Heart left ventricle (tissue), 16 donors: ENCODE measurements at regions not wholly inside any gene's neighbourhood (a gene's known extent, or its start where the extent isn't known, plus 50 kb on each side); places are given as distances from the start of the nearest gene placed in this dataset.

ENCODE experiments used
- ATAC-seq, 4 donors: fragments of 200-7000 bp; cut with Tn5 transposase; one replicate each; pipeline ENCODE4 v1.9.1; 2020 to 2022; ENCODE audit warnings: moderate library complexity in 4 of 4, mild to moderate bottlenecking in 3 of 4, moderate number of reproducible peaks in 1 of 4
- DNase-seq, 5 donors: peaks; one replicate each; pipeline ENCODE4 v3.0.0-alpha.2; 2020
- H3K27ac ChIP-seq, 12 donors: fragments of 200-600 bp; sonication (generic) in 4 of 12; one replicate each; pipeline versions ENCODE4 v1.5.0 to v1.8.0; 2016 to 2022; ENCODE audit warnings: mild to moderate bottlenecking in 2 of 12
- H3K27me3 ChIP-seq, 9 donors: fragments of 200-600 bp; sonication (generic) in 2 of 9; one replicate each; pipeline versions ENCODE4 v1.5.1 to v1.8.0; 2016 to 2022; ENCODE audit warnings: mild to moderate bottlenecking in 3 of 9
- H3K36me3 ChIP-seq, 9 donors: fragments of 200-600 bp; sonication (generic) in 2 of 9; one replicate each; pipeline versions ENCODE4 v1.5.0 to v1.8.0; 2018 to 2022; ENCODE audit warnings: mild to moderate bottlenecking in 2 of 9
- H3K4me1 ChIP-seq, 12 donors: fragments of 200-600 bp; sonication (generic) in 4 of 12; one replicate each; pipeline versions ENCODE4 v1.5.0 to v1.8.0; 2016 to 2022; ENCODE audit warnings: mild to moderate bottlenecking in 3 of 12
- H3K4me3 ChIP-seq, 12 donors: fragments of 200-600 bp; sonication (generic) in 4 of 12; one replicate each; pipeline versions ENCODE4 v1.5.0 to v1.8.0; 2017 to 2022; ENCODE audit warnings: mild to moderate bottlenecking in 9 of 12, moderate library complexity in 4 of 12
- H3K9me3 ChIP-seq, 12 donors: fragments of 200-600 bp; sonication (generic) in 4 of 12; one replicate each; pipeline versions ENCODE4 v1.5.0 to v1.8.0; 2016 to 2022; ENCODE audit warnings: mild to moderate bottlenecking in 1 of 12
- POLR2A ChIP-seq, 2 donors: fragments of 450-650 bp; IDR thresholded peaks; one replicate each; pipeline ENCODE4 v1.6.1; 2017; ENCODE audit warnings: antibody characterized with exemption in 2 of 2, mild to moderate bottlenecking in 2 of 2, moderate library complexity in 2 of 2
- WGBS, 4 donors: extraction: QIAGEN DNeasy Blood & Tissue Kit in 2 of 4; methylation state at CpG; one replicate each; pipeline versions ENCODE4 v1.1.5 to v1.1.7; 2013 to 2018; 5-methylcytosine and 5-hydroxymethylcytosine counted together
- intact Hi-C, 10 donors: fragments of 100-400 bp; cut with DNase I; formaldehyde crosslinking; loops; one replicate each; pipeline versions ENCODE4 v1.11.1 to v1.14.2; 2022
- TF ChIP-seq, protein P1 (sequence below), 12 donors: fragments of 200-600 bp; sonication (generic) in 4 of 12; IDR thresholded peaks; one replicate each; pipeline versions ENCODE4 v1.5.0 to v1.8.0; 2018 to 2022; ENCODE audit warnings: antibody characterized with exemption in 12 of 12, mild to moderate bottlenecking in 5 of 12
- donor health status: ischemic (EF 13 %, LVEDD 7.1; RV severe dilation, severe dysfunction).
- donor health status: healthy with polysubstance abuse.
- donor health status: DM: no; HTN: yes; CAD: no.
- donor health status: DM: no; HTN: no; CAD: no.
- donor health status: ischemic (EF 25% LVEDD 6.9; RV normal size, moderate dysfunction).
- donor health status: ischemic (EF 25% LVEDD 5.7; RV mildly dilated, moderate dysfunction).
- donor health status: healthy.
- donor health status: DM: yes; HTN: yes; CAD: no.
- donor health status: ischemic (EF 35%, LVEDD 5.7; RV mildly dilated, moderate dysfunction).
- donor health status: nonischemic (EF 11% LVEDD 7.7; RV severe dilation, severe dysfunction).
- donor health status: DM: yes; HTN: yes; CAD: no.
- donor health status: PGD.
- donor health status: ischemic (EF 29% LVEDD 5.4; RV normal size, mild dysfunction).
- donor health status: nonischemic (EF 23%, LVEDD 6.1; RV moderate dilation, normal function).

GRCh38 chr6:114537977-114538376 is 195.2 kb upstream of the HS3ST5 start:
- Histone ChIP-seq H3K27me3 (no peaks in the 10 kb centered on the region), H3K9me3 (peaks cover 0 to 5% (median 0%) of the 10 kb centered on the region in 12 donors), H3K4me1 (no peaks in the 10 kb centered on the region), H3K36me3 (no peaks in the 10 kb centered on the region), H3K27ac (no peak overlapping the region), H3K4me3 (no peak overlapping the region)
- intact Hi-C loops = no loop called here
- WGBS, 4 donors = 81 to 86% (median 83%) methylated on average over 3 of the region's 3 CpGs
- no peak for TF ChIP-seq POLR2A (IDR thresholded peaks at IDR 0.05)
- TF ChIP-seq, protein P1, sequence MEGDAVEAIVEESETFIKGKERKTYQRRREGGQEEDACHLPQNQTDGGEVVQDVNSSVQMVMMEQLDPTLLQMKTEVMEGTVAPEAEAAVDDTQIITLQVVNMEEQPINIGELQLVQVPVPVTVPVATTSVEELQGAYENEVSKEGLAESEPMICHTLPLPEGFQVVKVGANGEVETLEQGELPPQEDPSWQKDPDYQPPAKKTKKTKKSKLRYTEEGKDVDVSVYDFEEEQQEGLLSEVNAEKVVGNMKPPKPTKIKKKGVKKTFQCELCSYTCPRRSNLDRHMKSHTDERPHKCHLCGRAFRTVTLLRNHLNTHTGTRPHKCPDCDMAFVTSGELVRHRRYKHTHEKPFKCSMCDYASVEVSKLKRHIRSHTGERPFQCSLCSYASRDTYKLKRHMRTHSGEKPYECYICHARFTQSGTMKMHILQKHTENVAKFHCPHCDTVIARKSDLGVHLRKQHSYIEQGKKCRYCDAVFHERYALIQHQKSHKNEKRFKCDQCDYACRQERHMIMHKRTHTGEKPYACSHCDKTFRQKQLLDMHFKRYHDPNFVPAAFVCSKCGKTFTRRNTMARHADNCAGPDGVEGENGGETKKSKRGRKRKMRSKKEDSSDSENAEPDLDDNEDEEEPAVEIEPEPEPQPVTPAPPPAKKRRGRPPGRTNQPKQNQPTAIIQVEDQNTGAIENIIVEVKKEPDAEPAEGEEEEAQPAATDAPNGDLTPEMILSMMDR (IDR thresholded peaks at IDR 0.05) = no peak
- ATAC-seq (no peak), DNase-seq (no peak)

- ATAC-seq (no peak), DNase-seq (no peak)
- Histone ChIP-seq H3K27ac (no peak overlapping the region), H3K36me3 (no peaks in the 10 kb centered on the region), H3K4me1 (no peaks in the 10 kb centered on the region), H3K4me3 (no peak overlapping the region), H3K27me3 (no peaks in the 10 kb centered on the region), H3K9me3 (peaks cover 0 to 1% (median 0%) of the 10 kb centered on the region in 12 donors)
- 80 to 91% (median 85%) methylated on average over 4 of the region's 4 CpGs for WGBS, 4 donors
- intact Hi-C loops = no loop called here
- TF ChIP-seq POLR2A (IDR thresholded peaks at IDR 0.05) = no peak
- TF ChIP-seq, protein P1 (IDR thresholded peaks at IDR 0.05) = no peak
Observed at GRCh38 chr6:114534813-114535212, 192.0 kb upstream of the HS3ST5 start.

DNA sequence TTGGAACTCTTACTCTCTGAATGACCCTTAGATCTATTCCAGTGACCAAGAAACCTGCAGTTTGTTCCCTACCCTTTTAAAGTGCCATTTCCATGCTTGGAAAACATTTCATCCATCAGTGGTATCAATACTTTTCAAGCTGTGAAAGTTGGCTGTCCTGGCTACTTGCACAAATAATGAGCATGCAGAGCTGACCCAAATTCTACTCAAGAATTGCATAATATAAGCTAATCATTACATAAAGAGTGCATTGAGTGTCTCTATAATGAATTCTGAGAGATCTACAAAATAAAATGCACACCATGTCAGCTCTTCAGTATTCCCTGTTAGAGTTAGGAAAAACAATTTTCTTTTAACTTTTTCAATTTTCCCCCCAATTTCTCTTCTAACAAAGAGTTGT is 181.3 kb upstream of the HS3ST5 start:
- Histone ChIP-seq H3K4me1 (no peaks in the 10 kb centered on the region), H3K27ac (no peak overlapping the region), H3K9me3 (no peaks in the 10 kb centered on the region), H3K4me3 (no peak overlapping the region), H3K36me3 (no peaks in the 10 kb centered on the region), H3K27me3 (no peaks in the 10 kb centered on the region)
- DNase-seq = no peak
- TF ChIP-seq, protein P1 (IDR thresholded peaks at IDR 0.05) = no peak
- TF ChIP-seq POLR2A (IDR thresholded peaks at IDR 0.05) = no peak
- intact Hi-C loops = loop anchor here in 1 of 10 donors (10.0 kb wide), 1 partner anchor 451 kb away; no protein-coding TSS in a partner anchor
- ATAC-seq = no peak

GRCh38 chr6:114523508-114523907 is 180.7 kb upstream of the HS3ST5 start:
- H3K4me3 ChIP-seq = no peak overlapping the region

More at GRCh38 chr6:114523508-114523907, 180.7 kb upstream of the HS3ST5 start:
- DNase-seq = no peak
- 69 to 75% (median 73%) methylated on average over 2 of the region's 2 CpGs for WGBS, 4 donors
- Histone ChIP-seq H3K36me3 (no peaks in the 10 kb centered on the region), H3K4me1 (no peaks in the 10 kb centered on the region), H3K27me3 (no peaks in the 10 kb centered on the region), H3K27ac (no peak overlapping the region), H3K9me3 (no peaks in the 10 kb centered on the region)
- no peak for TF ChIP-seq POLR2A (IDR thresholded peaks at IDR 0.05)
- TF ChIP-seq, protein P1 (IDR thresholded peaks at IDR 0.05) = no peak
- intact Hi-C loops = loop anchor here in 1 of 10 donors (10.0 kb wide), 1 partner anchor 451 kb away; no protein-coding TSS in a partner anchor
- ATAC-seq = no peak
